ENCODE measurements at regions not wholly inside any gene's neighbourhood (a gene's known extent, or its start where the extent isn't known, plus 50 kb on each side); places are given as distances from the start of the nearest gene placed in this dataset.

DNA sequence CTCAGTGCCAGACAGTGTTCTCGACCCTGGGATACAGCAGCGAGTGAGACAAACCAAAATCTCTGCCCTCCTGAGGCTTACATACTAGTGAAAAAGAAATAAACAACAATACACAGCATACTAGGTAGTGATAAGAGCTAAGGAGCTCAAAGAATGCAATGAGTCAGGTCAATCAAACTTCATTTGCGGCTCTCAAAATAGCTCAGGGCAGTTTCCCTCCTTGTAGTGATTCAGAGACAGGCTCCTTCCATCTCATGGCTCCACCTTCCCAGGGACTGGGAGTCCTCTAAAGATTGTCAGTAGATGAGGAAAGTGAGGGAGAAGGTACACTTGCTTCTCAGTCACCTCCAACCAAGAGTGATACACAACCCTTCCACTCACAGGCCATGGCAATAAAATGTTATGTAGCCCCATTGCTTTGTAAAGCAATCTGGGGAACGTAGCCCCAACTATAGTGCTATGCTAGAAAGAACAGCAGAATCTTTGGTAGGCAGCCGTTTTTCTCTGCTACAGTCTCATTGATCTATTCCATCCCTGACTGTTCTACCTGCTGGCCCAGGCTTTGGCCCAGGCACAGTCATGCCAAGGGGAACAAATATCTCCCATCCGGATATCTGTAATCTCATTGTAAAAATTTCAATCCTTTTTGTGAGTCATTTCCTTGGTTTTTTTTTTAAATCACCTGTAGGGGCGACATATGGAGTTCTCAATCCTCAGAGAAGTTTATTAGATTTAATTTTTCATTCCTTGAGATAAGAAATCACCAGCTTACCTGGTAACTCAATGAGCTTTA, 183.1 kb upstream of the S100G start:
- no peak for TF ChIP-seq POLR2A (IDR thresholded peaks at IDR 0.05)
- TF ChIP-seq, protein P1, sequence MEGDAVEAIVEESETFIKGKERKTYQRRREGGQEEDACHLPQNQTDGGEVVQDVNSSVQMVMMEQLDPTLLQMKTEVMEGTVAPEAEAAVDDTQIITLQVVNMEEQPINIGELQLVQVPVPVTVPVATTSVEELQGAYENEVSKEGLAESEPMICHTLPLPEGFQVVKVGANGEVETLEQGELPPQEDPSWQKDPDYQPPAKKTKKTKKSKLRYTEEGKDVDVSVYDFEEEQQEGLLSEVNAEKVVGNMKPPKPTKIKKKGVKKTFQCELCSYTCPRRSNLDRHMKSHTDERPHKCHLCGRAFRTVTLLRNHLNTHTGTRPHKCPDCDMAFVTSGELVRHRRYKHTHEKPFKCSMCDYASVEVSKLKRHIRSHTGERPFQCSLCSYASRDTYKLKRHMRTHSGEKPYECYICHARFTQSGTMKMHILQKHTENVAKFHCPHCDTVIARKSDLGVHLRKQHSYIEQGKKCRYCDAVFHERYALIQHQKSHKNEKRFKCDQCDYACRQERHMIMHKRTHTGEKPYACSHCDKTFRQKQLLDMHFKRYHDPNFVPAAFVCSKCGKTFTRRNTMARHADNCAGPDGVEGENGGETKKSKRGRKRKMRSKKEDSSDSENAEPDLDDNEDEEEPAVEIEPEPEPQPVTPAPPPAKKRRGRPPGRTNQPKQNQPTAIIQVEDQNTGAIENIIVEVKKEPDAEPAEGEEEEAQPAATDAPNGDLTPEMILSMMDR (IDR thresholded peaks at IDR 0.05), result no peak

Measured in vagina (tissue), 2 donors.